ENCODE measurements at regions not wholly inside any gene's neighbourhood (a gene's known extent, or its start where the extent isn't known, plus 50 kb on each side); places are given as distances from the start of the nearest gene placed in this dataset.

DNA sequence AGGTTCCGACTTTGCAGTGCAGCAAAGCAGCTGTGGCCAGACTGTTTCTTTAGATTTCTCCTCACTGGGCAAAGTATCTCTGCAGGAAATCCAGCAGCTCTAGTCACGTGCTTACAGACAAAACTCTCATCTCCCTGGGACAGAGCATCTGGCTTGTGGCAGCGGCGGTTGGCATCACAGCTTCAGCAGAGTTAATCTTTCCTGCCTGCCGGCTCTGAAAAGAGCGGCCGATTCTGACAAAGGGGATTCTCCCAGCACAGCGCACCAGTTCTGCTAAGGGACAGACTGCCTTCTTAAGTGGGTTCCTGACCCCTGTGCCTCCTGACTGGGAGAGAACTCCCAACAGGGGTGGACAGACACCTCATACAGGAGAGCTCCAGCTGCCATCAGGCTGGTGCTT, 1357.3 kb upstream of the TENM4 start:
- no peak overlapping the region for H2BK12ac ChIP-seq (ENCODE audit: low read length in 2 of 2)
- peaks cover 10% of the 10 kb centered on the region for H3K9me3 ChIP-seq (ENCODE audit: control insufficient read depth, low read length)
- H3K36me3 ChIP-seq (ENCODE audit: control insufficient read depth in 1 of 2, insufficient read depth in 2 of 2, low read depth in 1 of 2, low read length in 2 of 2): no peaks in the 10 kb centered on the region
- H3K79me1 ChIP-seq (replicated peaks; ENCODE audit: low read length, poor library complexity, severe bottlenecking): no peaks in the 10 kb centered on the region
- H3K4ac ChIP-seq (ENCODE audit: low read depth in 1 of 2, low read length in 2 of 2): no peak overlapping the region
- H4K91ac ChIP-seq (ENCODE audit: low read length): no peak overlapping the region
- no peak overlapping the region for H3K4me3 ChIP-seq (ENCODE audit: insufficient read depth in 1 of 2, low read depth in 1 of 2, low read length in 2 of 2)
- H2BK15ac ChIP-seq (ENCODE audit: low read depth, poor library complexity, severe bottlenecking): no peak overlapping the region
- no peak overlapping the region for H4K8ac ChIP-seq (ENCODE audit: low read length)
- no peaks in the 10 kb centered on the region for H3K27me3 ChIP-seq (ENCODE audit: control insufficient read depth in 1 of 2, insufficient read depth in 1 of 2, low read length in 2 of 2)
- WGBS: 76% methylated on average over 8 of the region's 8 CpGs
- H2BK120ac ChIP-seq (ENCODE audit: low read depth, low read length): no peak overlapping the region
- H2BK5ac ChIP-seq (ENCODE audit: low read depth, low read length, poor library complexity, severe bottlenecking): no peak overlapping the region
- no peak overlapping the region for H2AFZ ChIP-seq (ENCODE audit: low read depth, low read length)
- H3K4me2 ChIP-seq (ENCODE audit: low read length, poor library complexity, severe bottlenecking): no peak overlapping the region
- no peak overlapping the region for H2AK5ac ChIP-seq (ENCODE audit: low read length, severe bottlenecking)
- DNase-seq: no peak
- H3K4me1 ChIP-seq (ENCODE audit: control insufficient read depth, insufficient read depth, low read depth, low read length): no peaks in the 10 kb centered on the region
- H3K27ac ChIP-seq (ENCODE audit: low read length, poor library complexity, severe bottlenecking): no peak overlapping the region
- H3K9ac ChIP-seq (ENCODE audit: low read length): no peak overlapping the region
- no peak overlapping the region for H3K18ac ChIP-seq (ENCODE audit: low read depth in 1 of 2, low read length in 2 of 2)
- no peak overlapping the region for H3K14ac ChIP-seq (ENCODE audit: low read length in 2 of 2)
- H3K23ac ChIP-seq (ENCODE audit: low read length in 2 of 2): no peak overlapping the region

DNA sequence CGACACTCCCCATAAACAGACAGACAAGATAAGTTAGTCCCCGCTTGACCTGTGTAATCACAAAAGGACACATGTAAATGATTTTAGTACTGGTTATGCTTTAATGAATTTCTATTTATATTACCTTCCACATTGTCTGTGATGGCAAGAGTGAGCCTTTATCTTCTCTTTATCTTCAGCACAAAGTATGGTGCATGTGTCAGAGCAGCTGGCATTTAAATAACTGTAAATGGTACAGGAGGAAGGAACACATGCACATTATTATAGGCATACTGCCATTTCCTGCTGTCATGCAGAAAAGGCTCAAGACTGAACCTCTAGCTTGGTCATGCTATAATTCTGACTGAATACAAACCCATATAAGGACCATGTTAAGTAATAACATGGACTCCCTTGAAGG, 1342.7 kb upstream of the TENM4 start:
- H2AK5ac ChIP-seq (ENCODE audit: low read length, severe bottlenecking): no peak overlapping the region
- no peak overlapping the region for H3K27ac ChIP-seq (ENCODE audit: low read length, poor library complexity, severe bottlenecking)
- no peaks in the 10 kb centered on the region for H3K4me1 ChIP-seq (ENCODE audit: control insufficient read depth, insufficient read depth, low read depth, low read length)
- 60% methylated on average over 1 of the region's 2 CpGs for WGBS
- no peak overlapping the region for H2BK120ac ChIP-seq (ENCODE audit: low read depth, low read length)
- H3K18ac ChIP-seq (ENCODE audit: low read depth in 1 of 2, low read length in 2 of 2): no peak overlapping the region
- H4K91ac ChIP-seq (ENCODE audit: low read length): no peak overlapping the region
- H3K79me1 ChIP-seq (replicated peaks; ENCODE audit: low read length, poor library complexity, severe bottlenecking): no peaks in the 10 kb centered on the region
- H2AFZ ChIP-seq (ENCODE audit: low read depth, low read length): no peak overlapping the region
- H2BK5ac ChIP-seq (ENCODE audit: low read depth, low read length, poor library complexity, severe bottlenecking): no peak overlapping the region
- H3K14ac ChIP-seq (ENCODE audit: low read length in 2 of 2): no peak overlapping the region
- no peak overlapping the region for H3K4me3 ChIP-seq (ENCODE audit: insufficient read depth in 1 of 2, low read depth in 1 of 2, low read length in 2 of 2)
- no peaks in the 10 kb centered on the region for H3K9me3 ChIP-seq (ENCODE audit: control insufficient read depth, low read length)
- H3K9ac ChIP-seq (ENCODE audit: low read length): no peak overlapping the region
- no peaks in the 10 kb centered on the region for H3K36me3 ChIP-seq (ENCODE audit: control insufficient read depth in 1 of 2, insufficient read depth in 2 of 2, low read depth in 1 of 2, low read length in 2 of 2)
- H2BK12ac ChIP-seq (ENCODE audit: low read length in 2 of 2): no peak overlapping the region
- H3K4ac ChIP-seq (ENCODE audit: low read depth in 1 of 2, low read length in 2 of 2): no peak overlapping the region
- no peak overlapping the region for H4K8ac ChIP-seq (ENCODE audit: low read length)
- H3K27me3 ChIP-seq (ENCODE audit: control insufficient read depth in 1 of 2, insufficient read depth in 1 of 2, low read length in 2 of 2): no peaks in the 10 kb centered on the region
- DNase-seq: no peak
- H2BK15ac ChIP-seq (ENCODE audit: low read depth, poor library complexity, severe bottlenecking): no peak overlapping the region
- H3K4me2 ChIP-seq (ENCODE audit: low read length, poor library complexity, severe bottlenecking): no peak overlapping the region
- no peak overlapping the region for H3K23ac ChIP-seq (ENCODE audit: low read length in 2 of 2)

- Histone ChIP-seq H2BK12ac (ENCODE audit: low read length in 2 of 2) (no peak overlapping the region), H2AFZ (ENCODE audit: low read depth, low read length) (no peak overlapping the region), H3K79me1 (replicated peaks; ENCODE audit: low read length, poor library complexity, severe bottlenecking) (no peaks in the 10 kb centered on the region), H3K18ac (ENCODE audit: low read depth in 1 of 2, low read length in 2 of 2) (no peak overlapping the region), H3K27me3 (ENCODE audit: control insufficient read depth in 1 of 2, insufficient read depth in 1 of 2, low read length in 2 of 2) (no peaks in the 10 kb centered on the region), H2BK5ac (ENCODE audit: low read depth, low read length, poor library complexity, severe bottlenecking) (no peak overlapping the region), H3K4ac (ENCODE audit: low read depth in 1 of 2, low read length in 2 of 2) (no peak overlapping the region), H3K14ac (ENCODE audit: low read length in 2 of 2) (no peak overlapping the region), H3K4me1 (ENCODE audit: control insufficient read depth, insufficient read depth, low read depth, low read length) (no peaks in the 10 kb centered on the region), H3K36me3 (ENCODE audit: control insufficient read depth in 1 of 2, insufficient read depth in 2 of 2, low read depth in 1 of 2, low read length in 2 of 2) (no peaks in the 10 kb centered on the region), H3K4me2 (ENCODE audit: low read length, poor library complexity, severe bottlenecking) (no peak overlapping the region), H4K91ac (ENCODE audit: low read length) (no peak overlapping the region), H2BK15ac (ENCODE audit: low read depth, poor library complexity, severe bottlenecking) (no peak overlapping the region), H3K9me3 (ENCODE audit: control insufficient read depth, low read length) (no peaks in the 10 kb centered on the region), H3K4me3 (ENCODE audit: insufficient read depth in 1 of 2, low read depth in 1 of 2, low read length in 2 of 2) (no peak overlapping the region), H3K27ac (ENCODE audit: low read length, poor library complexity, severe bottlenecking) (no peak overlapping the region), H2AK5ac (ENCODE audit: low read length, severe bottlenecking) (no peak overlapping the region), H4K8ac (ENCODE audit: low read length) (no peak overlapping the region), H2BK120ac (ENCODE audit: low read depth, low read length) (no peak overlapping the region), H3K9ac (ENCODE audit: low read length) (no peak overlapping the region), H3K23ac (ENCODE audit: low read length in 2 of 2) (no peak overlapping the region)
- no peak for DNase-seq
- 37% methylated on average over 3 of the region's 4 CpGs for WGBS
Observed at GRCh38 chr11:80782135-80782885, 1341.5 kb upstream of the TENM4 start.

- no peak overlapping the region for H2AFZ ChIP-seq (ENCODE audit: low read depth, low read length)
- WGBS: 89% methylated on average over 4 of the region's 5 CpGs
- H4K8ac ChIP-seq (ENCODE audit: low read length): no peak overlapping the region
- no peak overlapping the region for H3K18ac ChIP-seq (ENCODE audit: low read depth in 1 of 2, low read length in 2 of 2)
- H3K36me3 ChIP-seq (ENCODE audit: control insufficient read depth in 1 of 2, insufficient read depth in 2 of 2, low read depth in 1 of 2, low read length in 2 of 2): no peaks in the 10 kb centered on the region
- H3K23ac ChIP-seq (ENCODE audit: low read length in 2 of 2): no peak overlapping the region
- no peaks in the 10 kb centered on the region for H3K79me1 ChIP-seq (replicated peaks; ENCODE audit: low read length, poor library complexity, severe bottlenecking)
- H3K9me3 ChIP-seq (ENCODE audit: control insufficient read depth, low read length): no peaks in the 10 kb centered on the region
- H4K91ac ChIP-seq (ENCODE audit: low read length): no peak overlapping the region
- H2BK5ac ChIP-seq (ENCODE audit: low read depth, low read length, poor library complexity, severe bottlenecking): no peak overlapping the region
- no peak overlapping the region for H3K9ac ChIP-seq (ENCODE audit: low read length)
- no peaks in the 10 kb centered on the region for H3K4me1 ChIP-seq (ENCODE audit: control insufficient read depth, insufficient read depth, low read depth, low read length)
- H2AK5ac ChIP-seq (ENCODE audit: low read length, severe bottlenecking): no peak overlapping the region
- H3K14ac ChIP-seq (ENCODE audit: low read length in 2 of 2): no peak overlapping the region
- DNase-seq: peak; percentile 7
- H3K4me2 ChIP-seq (ENCODE audit: low read length, poor library complexity, severe bottlenecking): no peak overlapping the region
- H2BK120ac ChIP-seq (ENCODE audit: low read depth, low read length): no peak overlapping the region
- no peak overlapping the region for H3K4me3 ChIP-seq (ENCODE audit: insufficient read depth in 1 of 2, low read depth in 1 of 2, low read length in 2 of 2)
- no peak overlapping the region for H3K27ac ChIP-seq (ENCODE audit: low read length, poor library complexity, severe bottlenecking)
- H2BK12ac ChIP-seq (ENCODE audit: low read length in 2 of 2): no peak overlapping the region
- H2BK15ac ChIP-seq (ENCODE audit: low read depth, poor library complexity, severe bottlenecking): no peak overlapping the region
- no peaks in the 10 kb centered on the region for H3K27me3 ChIP-seq (ENCODE audit: control insufficient read depth in 1 of 2, insufficient read depth in 1 of 2, low read length in 2 of 2)
- no peak overlapping the region for H3K4ac ChIP-seq (ENCODE audit: low read depth in 1 of 2, low read length in 2 of 2)
Observed at GRCh38 chr11:80779905-80780605, 1339.2 kb upstream of the TENM4 start.
